Right hindlimb (tissue), 1 donor: ENCODE measurements at regions not wholly inside any gene's neighbourhood (a gene's known extent, or its start where the extent isn't known, plus 50 kb on each side); places are given as distances from the start of the nearest gene placed in this dataset.
"Not testable (repeated sequence)": the region's sequence is repeated elsewhere in the genome, so short reads cannot be mapped to it uniquely, and the experiment has no call there.

Experiments
- DNase-seq: peaks from one replicate; pipeline ENCODE4 v3.0.0-alpha.2; 2018

DNA sequence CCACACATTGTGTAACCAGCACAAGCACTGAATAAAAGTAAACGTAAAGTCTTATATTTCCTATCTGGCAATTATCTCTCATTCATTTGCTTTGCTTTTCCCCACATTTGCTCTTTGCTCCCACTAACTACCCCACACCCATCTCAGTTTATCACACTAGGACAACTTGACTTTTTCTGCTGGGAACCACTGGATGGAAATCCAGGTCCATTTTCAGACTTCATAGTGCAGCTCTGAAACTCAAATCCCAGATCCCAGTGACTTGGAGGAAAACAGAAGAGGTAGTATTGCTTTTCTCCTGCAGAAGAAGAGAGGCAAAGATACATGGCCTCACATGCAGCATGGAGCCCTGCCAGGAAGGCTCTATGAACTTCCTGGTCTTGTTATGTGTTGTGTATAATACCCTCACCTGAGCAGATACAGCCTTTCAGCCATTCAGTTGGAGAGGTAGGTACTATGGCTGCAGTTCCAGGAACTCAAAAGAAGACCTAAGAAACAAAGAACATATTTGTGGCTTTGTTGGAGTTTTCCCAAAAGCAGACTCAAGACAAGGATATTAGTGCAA, 90.0 kb upstream of the NIPBL start:
- DNase-seq, result no peak

DNA sequence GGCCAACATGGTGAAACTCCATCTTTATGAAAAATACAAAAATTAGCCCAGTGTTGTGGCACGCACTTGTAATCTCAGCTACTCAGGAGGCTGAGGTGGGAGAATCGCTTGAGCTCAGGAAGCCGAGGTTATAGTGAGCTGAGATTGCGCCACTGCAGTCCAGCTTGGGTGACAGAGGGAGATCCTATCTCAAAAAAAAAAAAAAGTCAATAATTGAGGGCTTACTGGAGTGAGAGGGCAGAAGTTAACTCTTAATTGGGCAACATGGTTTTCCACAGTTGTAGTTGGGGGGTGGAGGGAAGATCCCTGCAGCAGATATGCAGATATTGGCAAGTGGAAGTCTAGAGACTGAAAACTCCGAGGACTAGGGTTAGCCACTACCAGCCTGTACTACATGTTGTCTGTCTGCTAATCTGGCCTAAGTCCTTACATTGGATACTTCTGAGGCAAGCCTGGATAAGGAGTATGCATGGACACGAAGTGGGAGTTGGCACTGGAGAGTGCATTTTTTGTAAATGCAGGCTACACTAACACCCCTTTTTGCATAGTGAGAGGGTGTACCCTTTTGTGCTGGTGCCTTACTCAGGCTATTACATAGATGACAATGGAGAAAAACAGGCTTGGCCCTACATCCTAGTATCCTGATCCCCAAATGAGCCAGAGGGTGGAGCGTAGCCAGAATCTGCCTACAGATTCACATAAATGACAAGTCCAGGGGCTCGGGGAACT, 89.0 kb upstream of the NIPBL start:
- no peak for DNase-seq

DNA sequence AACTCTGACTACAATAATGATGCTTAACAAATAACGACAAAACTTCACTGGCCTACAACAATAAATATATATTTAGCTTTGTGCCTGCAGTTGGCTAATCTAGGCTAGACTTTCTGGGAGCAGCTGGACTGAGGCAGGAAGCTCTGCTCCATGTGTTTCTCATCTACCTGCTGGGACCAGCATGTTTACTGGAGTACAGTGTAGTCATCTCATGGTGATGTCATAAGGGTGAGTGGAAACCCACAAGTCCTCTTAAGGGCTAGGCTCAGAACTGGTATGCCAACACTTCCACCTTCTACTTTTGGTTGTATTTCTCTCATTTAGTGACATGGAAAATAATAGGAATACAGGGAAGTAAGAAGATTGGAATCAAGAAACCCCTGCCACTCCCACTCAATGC, 85.7 kb upstream of the NIPBL start:
- no peak for DNase-seq

DNA sequence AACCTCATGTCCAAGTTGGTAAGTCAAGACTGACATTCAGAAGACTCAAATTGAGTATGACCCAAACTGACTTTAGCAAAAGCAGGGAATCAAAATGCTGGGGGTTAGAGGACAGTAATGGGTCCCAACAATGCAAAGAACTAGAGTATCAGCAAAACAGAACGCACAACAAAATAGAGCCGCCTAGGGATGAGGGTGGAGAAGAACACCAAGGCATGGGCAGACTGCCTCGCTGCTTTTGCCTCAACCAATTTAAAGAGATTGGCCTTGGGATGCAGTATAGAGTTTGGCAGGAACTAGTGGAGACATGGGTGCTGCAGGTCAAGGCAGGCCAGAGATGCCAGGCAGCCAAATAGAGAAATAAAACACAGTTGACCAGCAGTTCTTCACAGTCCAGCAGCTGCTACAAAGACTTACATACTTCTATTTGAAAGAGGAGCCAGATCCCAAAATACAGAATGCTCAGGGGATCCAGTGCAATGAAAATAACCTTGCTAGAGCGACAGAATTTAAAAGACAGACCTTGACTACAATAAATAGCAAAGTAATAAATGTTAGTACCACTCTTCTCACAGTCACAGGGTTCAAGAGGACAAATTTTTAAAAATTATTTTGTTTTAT, 83.9 kb upstream of the NIPBL start:
- DNase-seq, result no peak

DNA sequence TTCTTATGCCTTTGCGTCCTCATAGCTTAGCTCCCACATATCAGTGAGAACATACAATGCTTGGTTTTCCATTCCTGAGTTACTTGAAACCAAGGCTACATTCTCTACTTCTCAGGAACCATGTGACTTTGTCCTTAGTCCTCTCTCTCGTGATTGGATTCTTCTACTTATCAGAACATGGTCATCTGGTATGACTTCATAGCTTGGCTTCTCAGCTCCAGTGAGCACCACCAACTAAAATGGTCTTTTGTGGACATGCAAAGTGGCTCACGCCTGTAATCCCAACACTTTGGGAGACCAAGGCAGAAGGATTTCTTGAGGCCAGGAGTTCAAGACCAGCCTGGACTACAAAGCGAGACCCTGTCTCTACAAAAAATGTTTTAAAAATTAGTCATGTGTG, 81.2 kb upstream of the NIPBL start:
- no peak for DNase-seq

DNA sequence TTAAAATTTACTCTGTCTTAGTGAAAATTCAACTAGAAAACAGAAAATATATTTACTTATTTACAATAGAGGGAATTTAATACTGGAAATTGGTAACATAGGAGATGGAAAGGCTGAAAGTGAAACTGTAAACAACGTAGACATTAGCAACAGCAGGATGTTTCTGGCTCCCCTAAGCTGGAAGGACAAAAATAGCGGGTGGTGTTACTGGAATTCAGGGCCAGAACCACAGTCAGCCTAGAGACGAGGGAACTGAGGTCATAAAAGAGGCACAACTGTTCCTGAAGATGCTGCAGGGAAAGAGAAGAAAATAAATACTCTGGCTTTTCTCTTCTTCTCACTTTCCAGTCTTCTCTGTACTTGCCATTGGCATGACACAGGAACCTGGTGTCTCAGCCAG, 80.4 kb upstream of the NIPBL start:
- DNase-seq, result no peak

DNA sequence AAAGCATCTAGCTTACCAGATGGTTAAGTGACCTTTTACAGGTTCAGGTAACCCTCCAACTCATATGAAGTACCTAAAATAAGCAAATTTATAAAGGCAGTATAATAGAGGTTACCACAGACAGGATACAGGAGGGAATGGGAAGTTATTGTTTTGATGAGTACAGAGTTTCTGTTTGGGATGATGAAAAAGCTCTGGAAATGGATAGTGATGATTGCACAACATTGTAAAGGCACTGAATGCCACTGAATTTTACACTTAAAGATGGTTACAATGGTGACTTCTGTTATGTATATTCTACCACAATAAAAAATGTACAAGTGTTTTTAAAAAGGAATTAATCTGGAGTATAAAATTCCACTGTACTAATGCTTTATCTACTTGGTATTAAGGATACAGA, 75.0 kb upstream of the NIPBL start:
- DNase-seq, result no peak

DNA sequence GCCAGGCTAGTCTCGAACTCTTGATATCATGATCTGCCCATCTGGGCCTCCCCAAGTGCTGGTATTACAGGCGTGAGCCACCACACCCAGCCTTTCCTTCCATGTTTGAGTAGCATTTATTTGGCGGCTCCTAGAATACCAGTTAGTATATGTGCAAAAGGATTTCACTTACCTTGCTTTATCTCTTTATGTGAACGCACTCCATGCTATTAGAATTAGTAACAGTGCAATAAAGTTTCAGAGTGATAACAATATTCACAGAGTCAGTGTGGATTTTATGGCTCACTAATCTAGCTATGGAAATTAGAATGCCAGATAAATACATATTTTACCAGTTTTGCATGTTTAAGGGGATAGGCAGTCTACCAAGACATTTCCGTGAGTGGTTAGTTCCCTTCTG, 74.4 kb upstream of the NIPBL start:
- DNase-seq, result no peak

DNA sequence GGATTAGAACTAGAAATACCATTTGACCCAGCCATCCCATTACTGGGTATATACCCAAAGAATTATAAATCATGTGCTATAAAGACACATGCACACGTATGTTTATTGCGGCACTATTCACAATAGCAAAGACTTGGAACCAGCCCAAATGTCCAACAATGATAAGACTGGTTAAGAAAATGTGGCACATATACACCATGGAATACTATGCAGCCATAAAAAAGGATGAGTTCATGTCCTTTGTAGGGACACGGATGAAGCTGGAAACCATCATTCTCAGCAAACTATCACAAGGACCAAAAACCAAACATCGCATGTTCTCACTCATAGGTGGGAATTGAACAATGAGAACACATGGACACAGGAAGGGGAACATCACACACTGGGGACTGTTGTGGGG, 63.3 kb upstream of the NIPBL start:
- DNase-seq, result not testable (repeated sequence)

DNA sequence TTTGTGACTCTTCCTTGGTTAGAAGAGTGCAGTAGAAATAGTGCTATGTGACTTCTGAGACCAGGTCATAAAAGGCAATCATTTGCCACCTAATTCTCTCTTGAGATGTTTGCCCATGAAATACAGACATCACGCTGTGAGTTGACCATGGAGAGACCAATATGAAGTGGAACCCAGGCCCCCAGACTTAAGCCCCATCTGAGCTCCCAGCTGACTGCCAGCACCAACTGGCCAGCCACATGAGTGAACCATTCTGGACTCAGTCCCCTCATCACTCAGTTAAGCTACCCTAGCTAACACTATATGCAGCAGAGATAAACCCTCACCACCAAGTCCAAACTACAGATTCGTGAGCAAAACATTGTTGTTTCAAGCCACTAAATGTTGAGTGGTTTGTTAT, 60.7 kb upstream of the NIPBL start:
- no peak for DNase-seq

DNA sequence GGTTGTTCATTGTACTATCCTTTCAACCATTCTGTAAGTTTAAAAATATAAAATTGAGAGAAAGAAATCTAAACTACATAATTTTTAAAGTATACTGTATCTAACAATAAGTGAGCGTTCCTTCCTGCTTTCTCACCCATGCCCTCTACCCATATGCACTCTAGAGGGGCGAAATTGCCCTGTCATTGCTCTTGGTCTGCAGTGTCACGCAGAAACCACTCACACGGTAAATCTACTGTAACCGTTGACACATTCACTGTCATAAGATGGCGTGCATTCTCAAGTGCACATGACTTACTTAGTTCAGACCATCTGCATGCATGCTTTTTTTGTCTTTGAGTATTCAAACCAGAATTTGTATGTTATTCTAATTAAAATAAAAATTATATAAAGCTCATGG, 55.7 kb upstream of the NIPBL start:
- DNase-seq, result no peak

DNA sequence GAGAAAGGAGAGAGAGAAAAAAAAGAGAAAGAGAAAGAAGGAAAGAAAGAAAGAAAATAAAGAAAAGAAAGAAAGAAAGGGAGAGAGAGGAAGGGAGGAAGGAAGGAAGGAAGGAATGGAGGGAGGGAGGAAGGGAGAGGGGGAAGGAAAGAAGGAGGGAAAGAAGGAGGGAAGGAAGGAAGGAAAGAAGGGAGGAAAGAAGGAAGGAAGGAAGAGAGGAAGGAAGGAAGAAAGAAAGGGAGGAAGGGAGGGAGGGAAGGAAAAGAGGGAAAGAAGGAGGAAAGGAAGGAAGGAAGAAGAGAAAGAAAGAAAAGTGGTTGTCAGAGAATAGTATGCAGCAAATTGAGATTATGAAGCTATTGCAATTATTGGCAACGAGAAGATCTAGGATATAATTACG, 49.9 kb upstream of the NIPBL start:
- DNase-seq, result no peak
